GM19467 (cell line): ENCODE measurements at regions not wholly inside any gene's neighbourhood (a gene's known extent, or its start where the extent isn't known, plus 50 kb on each side); places are given as distances from the start of the nearest gene placed in this dataset.
"Not testable (repeated sequence)": the region's sequence is repeated elsewhere in the genome, so short reads cannot be mapped to it uniquely, and the experiment has no call there.

Source experiments
- ATAC-seq: cut with Tn5 transposase; IDR thresholded peaks from one replicate; pipeline ENCODE4 v1.9.1; 2021; ENCODE audit warnings: mild to moderate bottlenecking, moderate library complexity; ENCODE audit not compliant: unreplicated experiment

DNA sequence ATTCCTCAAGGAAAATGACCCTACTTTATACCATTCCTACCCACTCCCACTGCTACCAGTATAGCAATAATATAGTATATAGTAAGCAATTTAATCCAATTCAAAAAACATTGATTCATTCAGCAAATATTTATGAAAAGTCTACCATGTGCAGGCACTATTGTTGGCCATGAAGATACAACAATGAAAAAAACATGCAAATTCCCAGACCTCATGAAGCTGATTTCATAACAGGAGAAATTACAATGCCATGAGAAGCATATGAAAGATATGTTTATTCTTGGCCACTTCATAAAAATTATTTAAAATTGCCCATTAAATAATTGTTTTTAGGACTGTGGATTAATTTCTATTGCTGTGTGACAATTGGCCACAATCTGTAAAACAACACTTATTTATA, 315.8 kb upstream of the COL8A1 start:
- no peak for ATAC-seq

GRCh38 chr3:99321261-99321660, 317.1 kb upstream of the COL8A1 start:
- no peak for ATAC-seq

- no peak for ATAC-seq
Observed at GRCh38 chr3:99319961-99320360, 318.4 kb upstream of the COL8A1 start.

DNA sequence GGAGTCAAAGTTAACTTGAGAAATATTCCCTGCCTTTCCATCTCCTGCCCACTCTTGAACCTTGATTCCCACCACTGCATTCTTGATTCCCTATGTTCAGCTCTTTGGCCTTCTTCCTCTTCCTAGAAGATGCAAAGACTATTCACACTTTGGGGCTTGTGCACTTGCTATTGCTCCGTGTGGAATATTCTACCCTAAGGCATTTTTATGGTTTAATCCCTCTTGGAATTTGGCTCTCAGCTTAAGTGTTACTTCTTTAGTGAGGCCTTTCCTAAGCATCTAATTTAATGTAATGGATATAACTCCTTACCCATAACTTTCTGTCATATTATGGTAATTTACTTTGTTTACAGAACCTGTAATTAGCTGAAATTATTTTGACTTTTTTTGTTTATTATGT, 318.9 kb upstream of the COL8A1 start:
- ATAC-seq, result no peak

GRCh38 chr3:99317201-99317600, 321.2 kb upstream of the COL8A1 start:
- no peak for ATAC-seq

GRCh38 chr3:99315896-99316295, 322.5 kb upstream of the COL8A1 start:
- no peak for ATAC-seq

GRCh38 chr3:99313485-99313884, 324.9 kb upstream of the COL8A1 start:
- no peak for ATAC-seq

DNA sequence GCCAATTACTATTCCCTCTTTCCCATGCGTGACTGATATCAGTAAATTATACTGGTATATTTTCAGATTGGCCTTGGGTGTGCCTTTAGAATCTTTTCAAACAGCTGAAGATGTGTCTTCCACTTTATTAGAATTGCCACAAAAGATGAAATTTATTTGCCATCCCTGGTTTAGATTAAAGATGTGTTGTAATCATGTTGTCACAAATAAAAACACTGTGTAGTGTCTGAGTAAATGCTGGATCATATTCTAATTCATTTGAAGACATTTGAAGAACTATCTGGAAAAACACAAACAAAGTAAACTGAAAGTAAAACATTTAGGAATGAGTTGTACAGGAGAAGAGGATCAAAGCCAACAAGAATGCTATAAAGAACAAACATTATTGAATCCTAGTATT, 339.7 kb upstream of the COL8A1 start:
- no peak for ATAC-seq

- ATAC-seq, result no peak
Observed at GRCh38 chr3:99295836-99296235, 342.6 kb upstream of the COL8A1 start.

DNA sequence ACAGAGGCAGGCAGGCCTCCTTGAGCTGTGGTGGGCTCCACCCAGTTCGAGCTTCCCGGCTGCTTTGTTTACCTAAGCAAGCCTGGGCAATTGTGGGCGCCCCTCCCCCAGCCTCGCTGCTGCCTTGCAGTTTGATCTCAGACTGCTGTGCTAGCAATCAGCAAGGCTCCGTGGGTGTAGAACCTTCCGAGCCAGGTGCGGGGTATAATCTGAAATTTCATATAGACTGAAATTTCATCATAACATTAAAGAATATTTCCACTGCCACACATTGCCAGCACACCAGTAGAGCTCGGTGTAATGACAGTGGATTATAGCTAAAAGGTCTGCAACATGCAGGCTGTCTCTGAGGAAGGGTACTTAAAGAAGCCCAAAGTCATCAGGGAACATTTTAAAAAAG, 344.3 kb upstream of the COL8A1 start:
- not testable (repeated sequence) for ATAC-seq

DNA sequence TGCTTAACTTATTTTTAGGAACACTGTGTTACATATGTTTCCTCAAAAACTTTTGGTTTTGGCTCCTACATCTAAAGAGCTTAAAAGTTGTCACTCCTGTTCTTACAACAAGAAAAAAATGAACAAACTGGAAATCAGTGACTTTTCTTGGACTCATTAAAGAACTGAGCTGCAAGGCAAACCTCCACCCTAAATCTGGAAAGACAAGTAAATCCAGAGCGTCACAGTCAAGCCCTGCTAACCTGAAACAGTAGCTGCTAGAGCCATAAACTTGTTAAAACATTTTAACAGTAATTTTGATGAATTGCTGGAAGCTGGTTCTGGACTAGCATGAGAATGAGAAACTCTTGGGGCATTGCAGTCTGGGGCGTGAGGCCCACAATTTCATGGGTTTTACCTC, 350.5 kb upstream of the COL8A1 start:
- ATAC-seq, result no peak

DNA sequence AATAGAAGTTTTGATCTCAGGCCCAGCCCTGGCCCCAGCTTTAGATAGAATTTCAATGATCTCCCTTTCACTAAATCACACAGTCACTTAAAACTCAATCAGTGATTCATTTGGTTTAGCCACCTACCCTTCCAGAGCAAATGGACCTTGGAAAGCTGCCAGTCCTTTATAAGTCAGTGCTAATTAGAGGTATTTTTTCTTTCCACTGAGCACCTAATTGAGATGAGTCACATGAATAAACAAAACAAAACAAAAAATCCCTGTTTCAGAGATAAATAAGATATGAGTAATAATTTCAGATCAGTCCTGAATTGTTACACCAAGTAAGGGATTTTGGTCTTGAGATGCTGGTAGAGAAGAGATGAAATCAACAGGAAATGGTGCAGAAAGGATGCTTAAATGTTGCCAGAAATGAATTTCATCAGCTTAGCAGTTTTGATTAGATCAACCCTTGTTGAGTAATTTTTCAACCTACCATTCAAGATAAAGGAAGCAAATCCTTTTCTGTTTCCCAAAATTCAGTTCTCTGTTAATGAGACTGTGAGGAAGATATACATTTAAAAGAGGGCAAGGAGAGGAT, 352.0 kb upstream of the COL8A1 start:
- no peak for ATAC-seq

GRCh38 chr3:99269606-99270351, 368.3 kb upstream of the DCBLD2 start:
- ATAC-seq, result no peak

- no peak for ATAC-seq
Observed at GRCh38 chr3:99256788-99257187, 355.3 kb upstream of the DCBLD2 start.

- ATAC-seq, result no peak
Observed at GRCh38 chr3:99253963-99254355, 352.5 kb upstream of the DCBLD2 start.

DNA sequence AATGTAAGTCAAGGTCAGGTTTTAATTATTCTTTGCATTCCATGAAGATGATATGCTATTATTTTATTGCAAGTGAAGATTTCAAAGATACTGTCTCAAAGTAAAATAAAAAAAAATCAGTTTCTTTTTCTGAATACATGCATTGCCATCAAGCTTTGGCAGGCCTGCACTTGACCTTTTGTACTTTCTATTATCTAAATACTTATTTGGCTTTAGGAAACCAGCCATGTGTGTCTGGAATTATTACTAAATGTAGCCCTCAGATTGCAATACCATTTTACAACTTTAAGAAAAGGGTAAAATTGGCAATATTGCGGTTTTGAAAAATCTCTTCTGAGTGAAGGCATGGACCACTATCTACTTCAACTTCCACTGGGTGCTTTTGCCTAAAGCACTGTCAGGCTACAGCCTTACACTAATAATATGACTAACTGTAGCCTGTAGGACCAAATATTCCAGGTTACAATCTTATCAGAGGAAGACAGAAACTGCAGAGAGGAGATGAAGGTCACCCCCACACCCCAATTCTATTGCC, 349.4 kb upstream of the DCBLD2 start:
- no peak for ATAC-seq

DNA sequence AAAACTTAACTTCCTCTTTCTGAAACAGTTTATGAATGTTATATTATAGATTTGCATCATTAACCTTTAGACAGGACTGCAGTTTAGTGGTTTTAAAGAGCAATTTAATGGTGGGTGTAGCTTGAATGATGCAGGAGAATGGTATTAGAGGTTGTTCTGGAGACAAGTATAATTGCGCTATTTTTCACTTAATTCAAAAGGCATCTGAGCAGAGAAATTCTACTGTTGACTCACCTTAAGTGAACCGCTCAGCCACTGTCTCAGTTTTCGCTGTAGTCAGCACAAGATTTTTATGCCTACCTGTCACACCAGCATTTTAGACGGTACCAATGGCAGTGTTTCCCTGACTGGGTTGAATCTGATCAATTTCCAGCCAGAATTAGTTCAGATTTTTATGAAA, 348.8 kb upstream of the DCBLD2 start:
- no peak for ATAC-seq

- no peak for ATAC-seq
Observed at GRCh38 chr3:99249627-99250026, 348.1 kb upstream of the DCBLD2 start.

- no peak for ATAC-seq
Observed at GRCh38 chr3:99248913-99249312, 347.4 kb upstream of the DCBLD2 start.

- ATAC-seq, result no peak
Observed at GRCh38 chr3:99248130-99248529, 346.6 kb upstream of the DCBLD2 start.

DNA sequence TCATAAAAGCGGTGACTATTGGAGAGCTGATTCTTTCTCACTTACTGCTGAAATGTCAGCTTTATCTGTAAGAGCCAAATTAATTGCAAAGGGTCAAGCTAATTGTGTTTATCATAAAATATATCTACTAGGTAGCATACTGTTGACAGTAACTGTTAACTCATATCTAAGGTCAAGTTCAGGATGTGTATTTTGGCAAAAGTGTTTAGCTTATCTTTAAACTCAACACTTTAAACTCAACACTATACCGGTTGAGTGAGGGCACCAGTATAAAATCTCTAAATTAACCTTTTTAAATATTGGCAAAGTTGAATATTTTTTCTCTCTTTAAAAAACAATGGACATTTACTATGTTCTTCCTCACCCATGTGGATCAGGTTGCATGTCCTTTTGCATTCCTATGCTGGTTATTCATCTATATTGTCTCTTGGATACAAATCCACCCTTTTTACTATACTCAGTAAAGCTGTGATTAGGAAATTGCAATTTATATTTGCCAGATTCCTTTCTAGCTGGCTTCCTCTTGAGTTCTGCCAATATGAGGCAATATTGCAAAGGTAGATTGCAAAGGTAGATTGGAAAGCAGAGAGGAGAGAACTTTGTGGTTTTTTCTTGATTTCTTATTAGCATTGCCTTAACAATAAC, 344.6 kb upstream of the DCBLD2 start:
- ATAC-seq, result no peak

DNA sequence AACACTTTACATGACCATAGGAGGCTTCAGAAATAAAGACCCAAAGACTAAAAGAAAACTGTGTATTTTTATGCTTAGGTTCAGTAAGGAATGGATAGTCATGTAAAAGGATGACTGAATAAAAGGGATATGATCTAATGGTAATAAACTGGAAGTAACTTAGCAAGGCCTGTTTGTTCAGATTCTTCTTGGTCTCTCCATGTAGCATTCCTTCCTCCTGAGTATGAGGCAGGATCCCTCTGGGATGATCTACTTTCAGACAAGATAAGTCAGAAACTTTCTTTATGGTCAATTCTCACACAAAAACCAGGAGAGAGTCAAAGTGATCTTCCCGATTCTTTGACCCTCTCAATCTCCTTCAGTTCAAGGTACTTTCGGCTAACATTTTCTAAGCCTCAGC, 340.8 kb upstream of the DCBLD2 start:
- no peak for ATAC-seq
